ACC112 (cell line): ENCODE measurements at regions not wholly inside any gene's neighbourhood (a gene's known extent, or its start where the extent isn't known, plus 50 kb on each side); places are given as distances from the start of the nearest gene placed in this dataset.
A peak's percentile ranks its signal among the peaks of the same experiment; 100 is the strongest.

Experiments used
- H2AFZ ChIP-seq: fragments of 200-600 bp; sonication (generic); one replicate; pipeline ENCODE4 v1.6.0; 2017; ENCODE audit warnings: antibody characterized with exemption, low read length; ENCODE audit not compliant: unreplicated experiment
- H3K27ac ChIP-seq: fragments of 200-600 bp; sonication (generic); 2 replicates; pipeline ENCODE4 v1.5.1; 2014; ENCODE audit warnings: low read depth, mild to moderate bottlenecking, antibody characterized with exemption, low read length, moderate library complexity
- H3K27me3 ChIP-seq: fragments of 200-600 bp; sonication (generic); 2 replicates; pipeline ENCODE4 v1.6.1; 2014; ENCODE audit warnings: mild to moderate bottlenecking, antibody characterized with exemption, low read length, moderate library complexity, mixed read lengths; ENCODE audit not compliant: insufficient read depth
- H3K36me3 ChIP-seq: fragments of 200-600 bp; sonication (generic); 2 replicates; pipeline ENCODE4 v1.6.1; 2016; ENCODE audit warnings: mild to moderate bottlenecking, antibody characterized with exemption, low read length, moderate library complexity, mixed read lengths; ENCODE audit not compliant: insufficient read depth
- H3K4me1 ChIP-seq: fragments of 200-600 bp; sonication (generic); one replicate; pipeline ENCODE4 v1.6.1; 2016; ENCODE audit warnings: low read length, mixed read lengths; ENCODE audit not compliant: insufficient read depth, unreplicated experiment, control insufficient read depth
- H3K4me3 ChIP-seq: fragments of 200-600 bp; sonication (generic); 2 replicates; pipeline ENCODE4 v1.5.1; 2014; ENCODE audit warnings: mild to moderate bottlenecking, low read depth, low read length
- H3K79me2 ChIP-seq: fragments of 200-600 bp; sonication (generic); one replicate; pipeline ENCODE4 v1.6.0; 2016; ENCODE audit warnings: low read length; ENCODE audit not compliant: control insufficient read depth, unreplicated experiment, insufficient read depth

- no peaks in the 10 kb centered on the region for H3K79me2 ChIP-seq
These were observed 282.5 kb upstream of the FAT1 start for GRCh38 chr4:187006189-187006618.

GRCh38 chr4:187010052-187010451 is 286.4 kb upstream of the FAT1 start:
- no peaks in the 10 kb centered on the region for H3K27me3 ChIP-seq
- H3K27ac ChIP-seq = no peak overlapping the region
- no peak overlapping the region for H3K4me3 ChIP-seq
- H3K79me2 ChIP-seq = no peaks in the 10 kb centered on the region
- H2AFZ ChIP-seq = no peak overlapping the region
- H3K4me1 ChIP-seq = no peaks in the 10 kb centered on the region
- no peaks in the 10 kb centered on the region for H3K36me3 ChIP-seq

More at GRCh38 chr4:187006189-187006618, 282.5 kb upstream of the FAT1 start:
- H3K36me3 ChIP-seq = no peaks in the 10 kb centered on the region
- no peaks in the 10 kb centered on the region for H3K27me3 ChIP-seq
- H3K4me1 ChIP-seq = no peaks in the 10 kb centered on the region
- H3K4me3 ChIP-seq = no peak overlapping the region
- H3K27ac ChIP-seq = no peak overlapping the region
- peak overlapping the region; percentile 28 for H2AFZ ChIP-seq

GRCh38 chr4:187016101-187016500 is 292.4 kb upstream of the FAT1 start:
- H3K27me3 ChIP-seq = no peaks in the 10 kb centered on the region
- H2AFZ ChIP-seq = no peak overlapping the region
- H3K27ac ChIP-seq = no peak overlapping the region
- no peaks in the 10 kb centered on the region for H3K79me2 ChIP-seq
- H3K4me1 ChIP-seq = no peaks in the 10 kb centered on the region
- no peak overlapping the region for H3K4me3 ChIP-seq
- no peaks in the 10 kb centered on the region for H3K36me3 ChIP-seq

GRCh38 chr4:187017147-187017546 is 293.5 kb upstream of the FAT1 start:
- no peaks in the 10 kb centered on the region for H3K79me2 ChIP-seq
- no peaks in the 10 kb centered on the region for H3K36me3 ChIP-seq
- no peaks in the 10 kb centered on the region for H3K27me3 ChIP-seq
- H3K4me1 ChIP-seq = no peaks in the 10 kb centered on the region
- no peak overlapping the region for H3K27ac ChIP-seq
- H2AFZ ChIP-seq = no peak overlapping the region
- no peak overlapping the region for H3K4me3 ChIP-seq

GRCh38 chr4:187019896-187020295 is 296.2 kb upstream of the FAT1 start:
- no peaks in the 10 kb centered on the region for H3K27me3 ChIP-seq

GRCh38 chr4:187020676-187021075 is 297.0 kb upstream of the FAT1 start:
- no peaks in the 10 kb centered on the region for H3K27me3 ChIP-seq
- no peak overlapping the region for H3K27ac ChIP-seq
- no peaks in the 10 kb centered on the region for H3K36me3 ChIP-seq
- H2AFZ ChIP-seq = no peak overlapping the region
- H3K4me1 ChIP-seq = no peaks in the 10 kb centered on the region
- H3K4me3 ChIP-seq = no peak overlapping the region
- H3K79me2 ChIP-seq = no peaks in the 10 kb centered on the region

More at GRCh38 chr4:187019896-187020295, 296.2 kb upstream of the FAT1 start:
- Histone ChIP-seq H3K27ac (no peak overlapping the region), H3K4me1 (no peaks in the 10 kb centered on the region), H3K4me3 (no peak overlapping the region), H3K36me3 (no peaks in the 10 kb centered on the region), H2AFZ (no peak overlapping the region), H3K79me2 (no peaks in the 10 kb centered on the region)

- H3K4me3 ChIP-seq = no peak overlapping the region
- H3K79me2 ChIP-seq = no peaks in the 10 kb centered on the region
- no peak overlapping the region for H3K27ac ChIP-seq
- no peak overlapping the region for H2AFZ ChIP-seq
- H3K36me3 ChIP-seq = no peaks in the 10 kb centered on the region
- no peaks in the 10 kb centered on the region for H3K27me3 ChIP-seq
- H3K4me1 ChIP-seq = no peaks in the 10 kb centered on the region
These were observed 298.0 kb upstream of the FAT1 start for GRCh38 chr4:187021436-187022205.

GRCh38 chr4:187027272-187027671 is 303.6 kb upstream of the FAT1 start:
- H3K4me1 ChIP-seq = no peaks in the 10 kb centered on the region
- no peak overlapping the region for H2AFZ ChIP-seq

GRCh38 chr4:187042251-187042650 is 318.6 kb upstream of the FAT1 start:
- Histone ChIP-seq H2AFZ (no peak overlapping the region), H3K4me3 (no peak overlapping the region), H3K79me2 (no peaks in the 10 kb centered on the region), H3K27ac (no peak overlapping the region), H3K4me1 (no peaks in the 10 kb centered on the region), H3K27me3 (no peaks in the 10 kb centered on the region), H3K36me3 (no peaks in the 10 kb centered on the region)

More at GRCh38 chr4:187027272-187027671, 303.6 kb upstream of the FAT1 start:
- H3K36me3 ChIP-seq = no peaks in the 10 kb centered on the region
- no peak overlapping the region for H3K4me3 ChIP-seq
- no peaks in the 10 kb centered on the region for H3K79me2 ChIP-seq
- H3K27ac ChIP-seq = no peak overlapping the region
- H3K27me3 ChIP-seq = no peaks in the 10 kb centered on the region

GRCh38 chr4:187046471-187046870 is 322.8 kb upstream of the FAT1 start:
- Histone ChIP-seq H3K36me3 (no peaks in the 10 kb centered on the region), H3K27ac (no peak overlapping the region)

GRCh38 chr4:187059021-187059420 is 335.4 kb upstream of the FAT1 start:
- Histone ChIP-seq H3K79me2 (no peaks in the 10 kb centered on the region), H2AFZ (no peak overlapping the region), H3K36me3 (no peaks in the 10 kb centered on the region)

More at GRCh38 chr4:187046471-187046870, 322.8 kb upstream of the FAT1 start:
- Histone ChIP-seq H3K4me3 (no peak overlapping the region), H3K79me2 (no peaks in the 10 kb centered on the region), H2AFZ (no peak overlapping the region), H3K27me3 (no peaks in the 10 kb centered on the region; the same call in 1 of the 2 replicates), H3K4me1 (no peaks in the 10 kb centered on the region)

More at GRCh38 chr4:187059021-187059420, 335.4 kb upstream of the FAT1 start:
- H3K27ac ChIP-seq = no peak overlapping the region
- H3K4me3 ChIP-seq = no peak overlapping the region
- no peaks in the 10 kb centered on the region for H3K4me1 ChIP-seq
- no peaks in the 10 kb centered on the region for H3K27me3 ChIP-seq
